Activated naive CD8-positive, alpha-beta T cell treated with anti-CD3 and anti-CD28 coated beads, Interleukin-2, amount 10 ng/mL, durations not matched to agents 7 days and 5 days (primary cell): ENCODE measurements at regions not wholly inside any gene's neighbourhood (a gene's known extent, or its start where the extent isn't known, plus 50 kb on each side); places are given as distances from the start of the nearest gene placed in this dataset.
"Not testable (repeated sequence)": the region's sequence is repeated elsewhere in the genome, so short reads cannot be mapped to it uniquely, and the experiment has no call there.

ENCODE experiments used
- ATAC-seq: fragments of 150-1000 bp; cut with Tn5 transposase; one replicate; pipeline ENCODE4 v1.10.0; 2021; ENCODE audit warnings: low read depth, moderate library complexity
- POLR2A ChIA-PET: fragments of 350-600 bp; sonication (Branson Sonifier 250); formaldehyde crosslinking; loops from one replicate; lab custom pipeline; 2021; ENCODE audit warnings: antibody characterized with exemption; lab: Charles Lee
- DNase-seq: peaks from one replicate; pipeline ENCODE4 v3.0.0; 2021
- H3K27ac Mint-ChIP-seq: one replicate; pipeline ENCODE4 v1.8.0; 2022; ENCODE audit warnings: mild to moderate bottlenecking, mixed read lengths
- H3K27me3 Mint-ChIP-seq: one replicate; pipeline ENCODE4 v1.8.0; 2022; ENCODE audit warnings: mild to moderate bottlenecking, moderate library complexity, mixed read lengths
- H3K36me3 Mint-ChIP-seq: one replicate; pipeline ENCODE4 v1.8.0; 2021; ENCODE audit warnings: mild to moderate bottlenecking, mixed read lengths
- H3K4me1 Mint-ChIP-seq: one replicate; pipeline ENCODE4 v1.8.0; 2021; ENCODE audit warnings: mixed read lengths
- H3K4me3 Mint-ChIP-seq: one replicate; pipeline ENCODE4 v1.8.0; 2022; ENCODE audit warnings: mild to moderate bottlenecking, moderate library complexity, mixed read lengths
- H3K9me3 Mint-ChIP-seq: one replicate; pipeline ENCODE4 v1.8.0; 2021; ENCODE audit warnings: mixed read lengths

GRCh38 chr20:60177080-60177479, 218.9 kb downstream of the CDH26 start:
- Mint-ChIP-seq H3K27ac (no peak overlapping the region), H3K9me3 (peaks cover 1% of the 10 kb centered on the region), H3K4me3 (no peak overlapping the region), H3K36me3 (no peaks in the 10 kb centered on the region), H3K4me1 (no peaks in the 10 kb centered on the region), H3K27me3 (peaks cover 3% of the 10 kb centered on the region)
- POLR2A ChIA-PET, result no interaction called here
- DNase-seq, result no peak
- ATAC-seq, result no peak

DNA sequence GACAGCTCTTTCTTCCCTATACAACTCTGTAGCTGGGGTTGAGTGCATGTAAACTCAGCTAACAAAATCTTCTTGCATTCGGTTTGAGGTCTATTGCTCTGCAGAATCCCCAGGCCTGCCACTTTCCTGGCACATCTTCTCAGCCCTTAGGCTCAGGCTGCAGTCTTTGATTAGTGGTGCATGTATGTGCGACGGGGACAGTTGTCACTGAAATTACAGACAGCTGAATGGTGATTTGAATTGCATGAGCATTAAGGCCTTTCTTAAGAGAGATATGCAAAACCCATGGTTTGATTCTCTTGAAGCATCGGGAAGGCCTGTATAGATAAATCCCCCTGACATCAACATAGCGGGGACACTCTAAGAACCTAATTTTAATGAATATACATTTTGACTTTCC, 222.8 kb downstream of the CDH26 start:
- Mint-ChIP-seq H3K36me3 (no peaks in the 10 kb centered on the region), H3K27ac (no peak overlapping the region), H3K4me1 (no peaks in the 10 kb centered on the region), H3K27me3 (peaks cover 3% of the 10 kb centered on the region), H3K9me3 (peaks cover 8% of the 10 kb centered on the region), H3K4me3 (no peak overlapping the region)
- no peak for DNase-seq
- ATAC-seq, result no peak
- POLR2A ChIA-PET, result no interaction called here

- H3K27ac Mint-ChIP-seq, result no peak overlapping the region
- no peak overlapping the region for H3K4me3 Mint-ChIP-seq
- POLR2A ChIA-PET, result no interaction called here
- DNase-seq (no peak), ATAC-seq (no peak)
- H3K9me3 Mint-ChIP-seq, result peaks cover 6% of the 10 kb centered on the region
- H3K36me3 Mint-ChIP-seq, result no peaks in the 10 kb centered on the region
- peaks cover 9% of the 10 kb centered on the region for H3K27me3 Mint-ChIP-seq
- H3K4me1 Mint-ChIP-seq, result peaks cover 1% of the 10 kb centered on the region
These were observed 228.2 kb downstream of the CDH26 start for GRCh38 chr20:60186412-60186811.

- ATAC-seq, result no peak
- H3K4me1 Mint-ChIP-seq, result peaks cover 1% of the 10 kb centered on the region
- no peaks in the 10 kb centered on the region for H3K36me3 Mint-ChIP-seq
- H3K27ac Mint-ChIP-seq, result no peak overlapping the region
- POLR2A ChIA-PET, result no interaction called here
- peaks cover 6% of the 10 kb centered on the region for H3K9me3 Mint-ChIP-seq
- peaks cover 9% of the 10 kb centered on the region for H3K27me3 Mint-ChIP-seq
- DNase-seq, result no peak
- H3K4me3 Mint-ChIP-seq, result no peak overlapping the region
These were observed 229.5 kb downstream of the CDH26 start for GRCh38 chr20:60187683-60188082.

- no peak for DNase-seq
- no peaks in the 10 kb centered on the region for H3K9me3 Mint-ChIP-seq
- no peak overlapping the region for H3K27ac Mint-ChIP-seq
- H3K27me3 Mint-ChIP-seq, result peaks cover 9% of the 10 kb centered on the region
- H3K36me3 Mint-ChIP-seq, result no peaks in the 10 kb centered on the region
- ATAC-seq, result no peak
- POLR2A ChIA-PET, result no interaction called here
- H3K4me1 Mint-ChIP-seq, result peaks cover 1% of the 10 kb centered on the region
- no peak overlapping the region for H3K4me3 Mint-ChIP-seq
These were observed 232.8 kb downstream of the CDH26 start for GRCh38 chr20:60191014-60191413.

DNA sequence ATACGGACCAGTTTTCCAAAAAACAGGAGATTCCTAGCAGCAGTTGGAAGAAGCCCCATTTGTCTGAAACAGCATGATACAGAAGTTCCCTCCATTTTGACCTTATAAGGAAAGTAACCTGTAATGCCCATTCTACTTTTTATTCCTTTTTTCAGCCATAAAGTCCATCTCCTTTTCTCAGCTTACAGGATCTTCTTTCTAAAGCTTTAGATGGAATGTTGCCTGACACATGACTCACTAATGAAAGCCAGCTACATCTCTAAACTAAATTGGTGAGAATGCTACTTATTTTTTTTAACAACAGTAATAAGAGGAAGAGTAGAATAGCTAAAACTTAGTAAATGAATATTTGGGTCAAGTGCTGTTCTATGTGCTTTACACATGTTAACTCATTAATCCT, 234.1 kb downstream of the CDH26 start:
- Mint-ChIP-seq H3K4me1 (peaks cover 1% of the 10 kb centered on the region), H3K27me3 (peaks cover 9% of the 10 kb centered on the region), H3K9me3 (no peaks in the 10 kb centered on the region), H3K4me3 (no peak overlapping the region), H3K36me3 (no peaks in the 10 kb centered on the region), H3K27ac (no peak overlapping the region)
- POLR2A ChIA-PET, result no interaction called here
- ATAC-seq (no peak), DNase-seq (no peak)

GRCh38 chr20:60199132-60199531, 240.9 kb downstream of the CDH26 start:
- POLR2A ChIA-PET, H3K27me3 Mint-ChIP-seq, H3K9me3 Mint-ChIP-seq, H3K27ac Mint-ChIP-seq, ATAC-seq, H3K4me3 Mint-ChIP-seq, H3K4me1 Mint-ChIP-seq, H3K36me3 Mint-ChIP-seq, DNase-seq: not testable (repeated sequence)

- ATAC-seq (no peak), DNase-seq (no peak)
- POLR2A ChIA-PET, result no interaction called here
- Mint-ChIP-seq H3K4me3 (no peak overlapping the region), H3K9me3 (no peaks in the 10 kb centered on the region), H3K27me3 (peaks cover 6% of the 10 kb centered on the region), H3K36me3 (peaks cover 4% of the 10 kb centered on the region), H3K27ac (no peak overlapping the region), H3K4me1 (peaks cover 2% of the 10 kb centered on the region)
These were observed 241.6 kb downstream of the CDH26 start for GRCh38 chr20:60199866-60200265.

DNA sequence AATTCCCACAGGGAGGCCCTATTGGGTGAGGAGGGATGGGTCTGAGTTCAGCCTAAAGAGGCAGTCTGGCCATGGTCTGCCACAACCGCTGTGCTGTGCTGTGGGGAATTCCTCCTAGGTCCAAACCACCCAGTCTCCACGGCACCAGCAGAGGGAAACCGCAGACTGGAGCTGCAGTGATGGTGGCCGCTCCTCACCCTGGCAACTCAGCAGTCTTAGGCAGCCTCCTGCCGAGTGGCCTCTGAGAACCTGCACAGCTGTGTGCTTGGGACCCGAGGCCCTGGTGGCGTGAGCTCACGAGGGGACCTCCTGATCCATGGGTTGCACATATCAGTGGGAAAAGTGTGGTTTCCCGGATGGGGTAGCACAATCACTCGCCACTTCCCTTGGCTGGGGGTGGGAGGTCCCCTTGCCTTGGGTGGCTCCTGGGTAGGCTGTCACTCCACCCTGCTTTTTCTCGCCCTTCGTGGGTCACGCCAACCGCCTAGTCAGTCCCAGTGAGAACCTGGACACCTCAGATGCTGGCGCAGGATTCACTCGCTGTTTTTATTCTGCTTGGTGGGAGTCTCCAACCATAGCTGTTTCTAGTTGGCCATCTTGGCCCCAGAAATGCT, 242.2 kb downstream of the CDH26 start:
- H3K36me3 Mint-ChIP-seq, result peaks cover 4% of the 10 kb centered on the region
- no peak overlapping the region for H3K27ac Mint-ChIP-seq
- H3K9me3 Mint-ChIP-seq, result no peaks in the 10 kb centered on the region
- H3K4me3 Mint-ChIP-seq, result no peak overlapping the region
- ATAC-seq (no peak), DNase-seq (no peak)
- peaks cover 6% of the 10 kb centered on the region for H3K27me3 Mint-ChIP-seq
- peaks cover 2% of the 10 kb centered on the region for H3K4me1 Mint-ChIP-seq
- POLR2A ChIA-PET, result no interaction called here

DNA sequence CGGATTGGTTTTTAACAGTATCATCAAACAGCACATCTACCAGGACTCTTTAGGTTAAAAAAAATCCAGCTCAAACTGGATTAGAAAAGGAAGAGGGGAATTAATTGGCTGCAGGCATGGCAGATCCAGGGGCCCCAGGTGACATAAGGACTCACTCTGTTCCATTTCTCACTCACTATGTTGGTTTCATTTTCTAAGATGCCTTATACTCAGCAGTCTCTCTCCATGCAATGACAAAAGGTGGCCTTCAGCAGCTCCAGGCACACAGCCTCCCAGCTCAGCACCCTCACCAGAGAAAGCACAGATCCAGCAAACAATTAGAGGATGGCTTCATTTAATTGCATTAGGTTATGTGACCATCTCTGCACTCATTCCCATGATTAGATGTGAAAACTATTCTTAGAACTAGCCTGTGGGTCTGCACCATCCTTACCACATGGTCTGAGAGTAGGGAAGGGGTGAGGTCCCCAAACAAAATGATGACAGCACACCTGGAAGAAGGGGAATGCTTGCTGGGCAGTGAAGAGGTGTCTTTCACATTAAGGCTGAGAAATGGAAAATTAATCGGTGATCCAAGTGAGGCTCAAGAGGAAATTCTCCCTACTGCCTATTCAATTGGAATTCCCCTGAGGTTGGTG, 243.1 kb downstream of the CDH26 start:
- Mint-ChIP-seq H3K9me3 (no peaks in the 10 kb centered on the region), H3K4me3 (no peak overlapping the region), H3K4me1 (peaks cover 2% of the 10 kb centered on the region), H3K27me3 (peaks cover 8% of the 10 kb centered on the region), H3K36me3 (peaks cover 4% of the 10 kb centered on the region), H3K27ac (no peak overlapping the region)
- ATAC-seq, result no peak
- POLR2A ChIA-PET, result no interaction called here
- DNase-seq, result no peak

DNA sequence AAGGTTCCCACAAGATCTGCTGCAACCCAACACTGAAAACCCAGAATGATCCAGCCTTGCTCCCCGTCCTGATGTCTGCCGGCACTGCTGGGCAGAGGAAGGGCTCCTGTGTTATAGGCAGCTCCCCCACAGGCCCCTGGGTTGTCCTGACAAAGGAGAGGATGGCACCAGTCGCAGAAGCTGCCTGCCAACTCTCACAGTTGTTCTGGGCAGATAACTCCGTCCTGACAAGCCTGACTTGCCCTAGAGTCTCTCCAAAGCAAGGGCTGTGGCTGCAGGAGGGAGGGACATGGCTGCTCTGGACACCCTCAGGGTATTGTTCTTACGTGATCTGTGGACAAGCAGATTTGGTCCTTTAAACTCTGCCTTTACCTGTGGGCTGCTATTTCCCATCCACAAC, 243.8 kb downstream of the CDH26 start:
- Mint-ChIP-seq H3K36me3 (peaks cover 4% of the 10 kb centered on the region), H3K27ac (no peak overlapping the region), H3K27me3 (peaks cover 9% of the 10 kb centered on the region), H3K4me1 (peaks cover 2% of the 10 kb centered on the region), H3K4me3 (no peak overlapping the region), H3K9me3 (no peaks in the 10 kb centered on the region)
- no peak for ATAC-seq
- POLR2A ChIA-PET, result no interaction called here
- DNase-seq, result no peak

DNA sequence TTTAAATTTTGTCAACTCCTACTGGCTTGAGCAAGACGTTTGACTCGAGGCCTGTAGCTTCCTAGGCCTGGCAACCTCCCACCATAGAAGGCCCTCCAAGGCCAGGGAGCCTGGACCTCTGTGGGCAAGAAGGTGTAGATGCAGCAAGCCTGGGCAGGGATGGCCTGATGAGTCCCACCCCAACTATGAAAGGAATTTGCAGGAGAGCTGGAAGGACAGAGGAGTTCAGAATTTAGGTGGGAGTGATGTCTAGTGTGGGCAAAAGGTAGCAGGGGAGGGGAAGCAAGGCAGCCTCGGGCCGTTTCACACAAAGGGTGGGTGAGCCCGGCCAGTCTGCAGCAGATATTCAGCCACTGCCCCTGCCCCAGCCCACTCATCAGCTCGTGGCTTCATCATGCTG, 245.2 kb downstream of the CDH26 start:
- Mint-ChIP-seq H3K4me1 (peaks cover 2% of the 10 kb centered on the region), H3K9me3 (no peaks in the 10 kb centered on the region), H3K27me3 (peaks cover 6% of the 10 kb centered on the region), H3K4me3 (no peak overlapping the region), H3K36me3 (peaks cover 2% of the 10 kb centered on the region), H3K27ac (no peak overlapping the region)
- POLR2A ChIA-PET, result no interaction called here
- ATAC-seq, result no peak
- DNase-seq, result no peak

GRCh38 chr20:60204601-60205000, 246.4 kb downstream of the CDH26 start:
- POLR2A ChIA-PET, result no interaction called here
- Mint-ChIP-seq H3K36me3 (no peaks in the 10 kb centered on the region), H3K9me3 (no peaks in the 10 kb centered on the region), H3K27me3 (peaks cover 7% of the 10 kb centered on the region), H3K4me3 (no peak overlapping the region), H3K4me1 (peaks cover 2% of the 10 kb centered on the region), H3K27ac (no peak overlapping the region)
- ATAC-seq (no peak), DNase-seq (no peak)

- Mint-ChIP-seq H3K4me3 (no peak overlapping the region), H3K27ac (no peak overlapping the region), H3K36me3 (no peaks in the 10 kb centered on the region), H3K27me3 (peaks cover 8% of the 10 kb centered on the region), H3K4me1 (peaks cover under 1% of the 10 kb centered on the region), H3K9me3 (no peaks in the 10 kb centered on the region)
- POLR2A ChIA-PET, result interaction anchor here (1.6 kb wide), 1 partner anchor 150 kb away, joined by 6 read pairs; no protein-coding TSS in a partner anchor
- ATAC-seq (no peak), DNase-seq (no peak)
These were observed 248.0 kb downstream of the CDH26 start for GRCh38 chr20:60206259-60206658.
